ENCODE measurements at regions not wholly inside any gene's neighbourhood (a gene's known extent, or its start where the extent isn't known, plus 50 kb on each side); places are given as distances from the start of the nearest gene placed in this dataset.
"Not testable (repeated sequence)": the region's sequence is repeated elsewhere in the genome, so short reads cannot be mapped to it uniquely, and the experiment has no call there.

GRCh38 chr1:224054012-224054411 is 59.9 kb upstream of the FBXO28 start:
- Mint-ChIP-seq H3K27me3 (ENCODE audit: insufficient read depth) (no peaks in the 10 kb centered on the region), H3K4me3 (no peak overlapping the region), H3K9me3 (no peaks in the 10 kb centered on the region), H3K27ac (peak overlapping the region; percentile 42; the same call in 1 of the 2 replicates), H3K4me1 (ENCODE audit: low read depth) (peaks cover 65% of the 10 kb centered on the region), H3K36me3 (ENCODE audit: low read depth) (peaks cover 7% of the 10 kb centered on the region)
- no peak for TF ChIP-seq CTCF (IDR thresholded peaks at IDR 0.05)
- DNase-seq, result no peak

GRCh38 chr1:224053456-224053855 is 60.5 kb upstream of the FBXO28 start:
- Mint-ChIP-seq H3K9me3 (no peaks in the 10 kb centered on the region), H3K4me1 (ENCODE audit: low read depth) (peaks cover 60% of the 10 kb centered on the region), H3K27me3 (ENCODE audit: insufficient read depth) (no peaks in the 10 kb centered on the region), H3K27ac (no peak overlapping the region), H3K36me3 (ENCODE audit: low read depth) (0 out of 2 replicates have a peak, but pooled peaks cover 4% of the 10 kb centered on the region), H3K4me3 (no peak overlapping the region)
- DNase-seq, result no peak
- no peak for TF ChIP-seq CTCF (IDR thresholded peaks at IDR 0.05)

GRCh38 chr1:224052772-224053171 is 61.1 kb upstream of the FBXO28 start:
- no peak for TF ChIP-seq CTCF (IDR thresholded peaks at IDR 0.05)
- H3K36me3 Mint-ChIP-seq (ENCODE audit: low read depth), result 0 out of 2 replicates have a peak, but pooled peaks cover 4% of the 10 kb centered on the region
- DNase-seq, result peak; percentile 68
- H3K9me3 Mint-ChIP-seq, result no peaks in the 10 kb centered on the region
- peak overlapping the region; percentile 61 for H3K4me3 Mint-ChIP-seq
- H3K4me1 Mint-ChIP-seq (ENCODE audit: low read depth), result peaks cover 59% of the 10 kb centered on the region
- H3K27ac Mint-ChIP-seq, result peak overlapping the region; percentile 67
- no peaks in the 10 kb centered on the region for H3K27me3 Mint-ChIP-seq (ENCODE audit: insufficient read depth)

GRCh38 chr1:224051782-224052181 is 62.1 kb upstream of the FBXO28 start:
- H3K4me3 Mint-ChIP-seq, result not testable (repeated sequence)

GRCh38 chr1:224051086-224051406 is 62.9 kb upstream of the FBXO28 start:
- peak; percentile 52 for TF ChIP-seq CTCF (IDR thresholded peaks at IDR 0.05)
- H3K4me3 Mint-ChIP-seq, result no peak overlapping the region
- no peaks in the 10 kb centered on the region for H3K27me3 Mint-ChIP-seq (ENCODE audit: insufficient read depth)
- H3K27ac Mint-ChIP-seq, result no peak overlapping the region
- H3K9me3 Mint-ChIP-seq, result no peaks in the 10 kb centered on the region
- DNase-seq, result no peak
- H3K36me3 Mint-ChIP-seq (ENCODE audit: low read depth), result no peaks in the 10 kb centered on the region
- peaks cover 48% of the 10 kb centered on the region for H3K4me1 Mint-ChIP-seq (ENCODE audit: low read depth)

More at GRCh38 chr1:224051782-224052181, 62.1 kb upstream of the FBXO28 start:
- not testable (repeated sequence) for H3K9me3 Mint-ChIP-seq; H3K27ac Mint-ChIP-seq; H3K36me3 Mint-ChIP-seq (ENCODE audit: low read depth); H3K27me3 Mint-ChIP-seq (ENCODE audit: insufficient read depth); DNase-seq
- H3K4me1 Mint-ChIP-seq (ENCODE audit: low read depth), result peaks cover 52% of the 10 kb centered on the region

GRCh38 chr1:224047538-224047937 is 66.4 kb upstream of the FBXO28 start:
- Mint-ChIP-seq H3K9me3 (no peaks in the 10 kb centered on the region), H3K4me1 (ENCODE audit: low read depth) (peaks cover 29% of the 10 kb centered on the region), H3K36me3 (ENCODE audit: low read depth) (no peaks in the 10 kb centered on the region), H3K4me3 (no peak overlapping the region), H3K27ac (no peak overlapping the region), H3K27me3 (ENCODE audit: insufficient read depth) (no peaks in the 10 kb centered on the region; the same call in 1 of the 2 replicates)
- peak; percentile 43 for DNase-seq
- no peak for TF ChIP-seq CTCF (IDR thresholded peaks at IDR 0.05)
